ENCODE measurements at regions not wholly inside any gene's neighbourhood (a gene's known extent, or its start where the extent isn't known, plus 50 kb on each side); places are given as distances from the start of the nearest gene placed in this dataset.

- no peak for DNase-seq
Measured at GRCh38 chr10:114771749-114772148, 49.8 kb upstream of the FHIP2A start.
